ENCODE measurements at regions not wholly inside any gene's neighbourhood (a gene's known extent, or its start where the extent isn't known, plus 50 kb on each side); places are given as distances from the start of the nearest gene placed in this dataset.

GRCh38 chr5:143665866-143666265 is 146.1 kb upstream of the HMHB1 start:
- no peak overlapping the region for H2BK12ac ChIP-seq (ENCODE audit: insufficient read length, low read depth, low read length)
- no peak overlapping the region for H2AK5ac ChIP-seq (ENCODE audit: insufficient read length, low read length)
- TF ChIP-seq CTCF (conservative IDR thresholded peaks at IDR 0.05): no peak

More at GRCh38 chr5:143665866-143666265, 146.1 kb upstream of the HMHB1 start:
- H3K56ac ChIP-seq (ENCODE audit: insufficient read length, low read depth, low read length): no peak overlapping the region
- no peak for DNase-seq
- H3T11ph ChIP-seq (ENCODE audit: low read length): no peak overlapping the region
- no peak overlapping the region for H2BK20ac ChIP-seq (ENCODE audit: low read depth, low read length, poor library complexity, severe bottlenecking)
- Mint-ChIP-seq H3K36me3 (ENCODE audit: insufficient read depth in 1 of 3, low read depth in 3 of 3) (no peaks in the 10 kb centered on the region), H3K9me3 (no peaks in the 10 kb centered on the region), H3K27ac (no peak overlapping the region; a peak in 1 of 7 replicates), H3K4me1 (no peaks in the 10 kb centered on the region), H3K4me3 (no peak overlapping the region), H3K27me3 (ENCODE audit: low read depth) (no peaks in the 10 kb centered on the region; the same call in 1 of the 2 replicates)
- H3K14ac ChIP-seq (ENCODE audit: insufficient read depth, low read length): no peak overlapping the region
- H3K9me3 ChIP-seq (ENCODE audit: control insufficient read depth, low read depth, low read length): no peaks in the 10 kb centered on the region
- no peaks in the 10 kb centered on the region for H3K4me1 ChIP-seq (ENCODE audit: insufficient read depth, low read length)
- H3K4me2 ChIP-seq (ENCODE audit: insufficient read depth, insufficient read length, low read length): no peak overlapping the region
- H3K18ac ChIP-seq (ENCODE audit: insufficient read length, low read depth, low read length): no peak overlapping the region
- WGBS (ENCODE audit: extremely low coverage, insufficient read length, low lambda C conversion rate): no CpG with 5 or more reads among the region's 4 CpGs
- no peak overlapping the region for H3K9ac ChIP-seq (ENCODE audit: extremely low read depth, insufficient read length, low read length)
- no peaks in the 10 kb centered on the region for H3K23me2 ChIP-seq (ENCODE audit: insufficient read length, low read depth, low read length, poor library complexity, severe bottlenecking)
- no peak overlapping the region for H2BK120ac ChIP-seq (ENCODE audit: low read depth, low read length, poor library complexity, severe bottlenecking)
- H4K20me1 ChIP-seq (ENCODE audit: control insufficient read depth, insufficient read depth, insufficient read length): no peaks in the 10 kb centered on the region
- no peak overlapping the region for H4K8ac ChIP-seq (replicated peaks; ENCODE audit: insufficient read length, low read depth, low read length)
- H3K79me2 ChIP-seq (ENCODE audit: insufficient read depth, low read length): no peaks in the 10 kb centered on the region
- no peaks in the 10 kb centered on the region for H3K79me1 ChIP-seq (ENCODE audit: insufficient read depth, low read depth, low read length, poor library complexity, severe bottlenecking)
- H2AFZ ChIP-seq (ENCODE audit: low read length): no peak overlapping the region
- no peaks in the 10 kb centered on the region for H3K27me3 ChIP-seq (ENCODE audit: insufficient read depth, low read length)
- no peak overlapping the region for H3K23ac ChIP-seq (ENCODE audit: insufficient read length, low read depth, low read length)
- no peak overlapping the region for H4K91ac ChIP-seq (ENCODE audit: insufficient read length, low read depth, low read length)
- no peak overlapping the region for H4K5ac ChIP-seq (ENCODE audit: insufficient read length, low read depth, low read length)
- H2BK5ac ChIP-seq (ENCODE audit: insufficient read length, low read length): no peak overlapping the region
- no peak overlapping the region for H3K4ac ChIP-seq (ENCODE audit: low read depth, low read length)
- no peak overlapping the region for H3K27ac ChIP-seq (ENCODE audit: insufficient read length, low read depth, low read length)
- no peak overlapping the region for H2BK15ac ChIP-seq (ENCODE audit: low read depth, low read length)

Measured in H9 (cell line).